ENCODE measurements at regions not wholly inside any gene's neighbourhood (a gene's known extent, or its start where the extent isn't known, plus 50 kb on each side); places are given as distances from the start of the nearest gene placed in this dataset.

- Histone ChIP-seq H3K4me3 (ENCODE audit: low read depth, low read length) (no peak overlapping the region), H3K27ac (ENCODE audit: extremely low read depth, low read depth, low read length) (no peak overlapping the region), H3K9me3 (ENCODE audit: control insufficient read depth, insufficient read depth, low read depth, low read length) (no peaks in the 10 kb centered on the region), H3K4me1 (ENCODE audit: control insufficient read depth, insufficient read depth, low read length) (no peaks in the 10 kb centered on the region), H3K36me3 (ENCODE audit: control insufficient read depth in 2 of 2, insufficient read depth in 1 of 2, low read length in 2 of 2) (no peaks in the 10 kb centered on the region)
- peak; percentile 70; the same call in 1 of the 2 replicates for TF ChIP-seq ZNF660 (tag by site-specific recombination; IDR thresholded peaks at IDR 0.05)
- TF ChIP-seq ZNF654 (tag by site-specific recombination; IDR thresholded peaks at IDR 0.05; ENCODE audit: low read depth), result peak; percentile 69
- no peak for TF ChIP-seq ZNF623 (tag by site-specific recombination; IDR thresholded peaks at IDR 0.05)
- POLR2A ChIA-PET, result no interaction called here
- CTCF ChIA-PET, result interaction anchor here (0.5 to 1.2 kb wide), 8 partner anchors 30 to 615 kb away, joined by 3 to 5 read pairs (median 3); no protein-coding TSS in a partner anchor
Observed at GRCh38 chr13:91017031-91017668, 330.3 kb upstream of the MIR17HG start.

- H3K27ac ChIP-seq (ENCODE audit: extremely low read depth, low read depth, low read length), result no peak overlapping the region
- H3K36me3 ChIP-seq (ENCODE audit: control insufficient read depth in 2 of 2, insufficient read depth in 1 of 2, low read length in 2 of 2), result no peaks in the 10 kb centered on the region
- POLR2A ChIA-PET, result no interaction called here
- H3K4me1 ChIP-seq (ENCODE audit: control insufficient read depth, insufficient read depth, low read length), result no peaks in the 10 kb centered on the region
- no peaks in the 10 kb centered on the region for H3K9me3 ChIP-seq (ENCODE audit: control insufficient read depth, insufficient read depth, low read depth, low read length)
- CTCF ChIA-PET, result interaction anchor here (0.5 to 1.2 kb wide), 5 partner anchors 30 to 615 kb away, joined by 3 to 5 read pairs (median 3); no protein-coding TSS in a partner anchor
- TF ChIP-seq ZNF776 (tag by site-specific recombination; IDR thresholded peaks at IDR 0.05; ENCODE audit: borderline replicate concordance), result no peak
- TF ChIP-seq ZNF302 (tag by site-specific recombination; IDR thresholded peaks at IDR 0.05; ENCODE audit: low read depth), result no peak
- TF ChIP-seq, protein P1, sequence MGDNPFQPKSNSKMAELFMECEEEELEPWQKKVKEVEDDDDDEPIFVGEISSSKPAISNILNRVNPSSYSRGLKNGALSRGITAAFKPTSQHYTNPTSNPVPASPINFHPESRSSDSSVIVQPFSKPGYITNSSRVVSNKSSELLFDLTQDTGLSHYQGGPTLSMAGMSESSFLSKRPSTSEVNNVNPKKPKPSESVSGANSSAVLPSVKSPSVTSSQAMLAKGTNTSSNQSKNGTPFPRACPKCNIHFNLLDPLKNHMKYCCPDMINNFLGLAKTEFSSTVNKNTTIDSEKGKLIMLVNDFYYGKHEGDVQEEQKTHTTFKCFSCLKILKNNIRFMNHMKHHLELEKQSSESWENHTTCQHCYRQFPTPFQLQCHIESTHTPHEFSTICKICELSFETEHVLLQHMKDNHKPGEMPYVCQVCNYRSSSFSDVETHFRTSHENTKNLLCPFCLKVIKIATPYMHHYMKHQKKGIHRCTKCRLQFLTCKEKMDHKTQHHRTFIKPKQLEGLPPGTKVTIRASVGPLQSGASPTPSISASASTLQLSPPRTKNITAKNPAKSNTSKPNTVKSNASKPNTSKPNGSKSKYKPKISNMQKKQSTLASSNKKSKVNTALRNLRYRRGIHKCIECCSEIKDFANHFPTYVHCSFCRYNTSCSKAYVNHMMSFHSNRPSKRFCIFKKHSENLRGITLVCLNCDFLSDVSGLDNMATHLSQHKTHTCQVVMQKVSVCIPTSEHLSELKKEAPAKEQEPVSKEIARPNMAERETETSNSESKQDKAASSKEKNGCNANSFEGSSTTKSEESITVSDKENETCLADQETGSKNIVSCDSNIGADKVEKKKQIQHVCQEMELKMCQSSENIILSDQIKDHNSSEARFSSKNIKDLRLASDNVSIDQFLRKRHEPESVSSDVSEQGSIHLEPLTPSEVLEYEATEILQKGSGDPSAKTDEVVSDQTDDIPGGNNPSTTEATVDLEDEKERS (tag by site-specific recombination; IDR thresholded peaks at IDR 0.05), result no peak
- TF ChIP-seq ZNF513 (tag by site-specific recombination; IDR thresholded peaks at IDR 0.05), result no peak
- peak; percentile 47 for TF ChIP-seq TRIM28 (IDR thresholded peaks at IDR 0.05; ENCODE audit: borderline replicate concordance, low read length)
- TF ChIP-seq ZNF677 (tag by site-specific recombination; IDR thresholded peaks at IDR 0.05), result no peak
- H3K4me3 ChIP-seq (ENCODE audit: low read depth, low read length), result no peak overlapping the region
Observed at GRCh38 chr13:91017669-91018053, 329.8 kb upstream of the MIR17HG start.

GRCh38 chr13:91020461-91021034 lies 326.9 kb upstream of the MIR17HG start:
- Histone ChIP-seq H3K27ac (ENCODE audit: extremely low read depth, low read depth, low read length) (no peak overlapping the region), H3K4me1 (ENCODE audit: control insufficient read depth, insufficient read depth, low read length) (no peaks in the 10 kb centered on the region), H3K4me3 (ENCODE audit: low read depth, low read length) (no peak overlapping the region), H3K36me3 (ENCODE audit: control insufficient read depth in 2 of 2, insufficient read depth in 1 of 2, low read length in 2 of 2) (no peaks in the 10 kb centered on the region), H3K9me3 (ENCODE audit: control insufficient read depth, insufficient read depth, low read depth, low read length) (no peaks in the 10 kb centered on the region)
- POLR2A ChIA-PET, result no interaction called here
- CTCF ChIA-PET, result interaction anchor here (0.9 kb wide), 1 partner anchor 10 kb away, joined by 8 read pairs; no protein-coding TSS in a partner anchor
- TF ChIP-seq ZFP69B (tag by site-specific recombination; IDR thresholded peaks at IDR 0.05), result no peak
- TF ChIP-seq PRDM6 (tag by site-specific recombination; IDR thresholded peaks at IDR 0.05), result no peak
- no peak for TF ChIP-seq ZNF571 (tag by site-specific recombination; IDR thresholded peaks at IDR 0.05)
- no peak for TF ChIP-seq ZNF112 (tag by site-specific recombination; IDR thresholded peaks at IDR 0.05)
- TF ChIP-seq ZNF426 (tag by site-specific recombination; IDR thresholded peaks at IDR 0.05), result no peak
- TF ChIP-seq ATF2 (tag by site-specific recombination; IDR thresholded peaks at IDR 0.05; ENCODE audit: low read depth), result no peak
- TF ChIP-seq, protein P2, sequence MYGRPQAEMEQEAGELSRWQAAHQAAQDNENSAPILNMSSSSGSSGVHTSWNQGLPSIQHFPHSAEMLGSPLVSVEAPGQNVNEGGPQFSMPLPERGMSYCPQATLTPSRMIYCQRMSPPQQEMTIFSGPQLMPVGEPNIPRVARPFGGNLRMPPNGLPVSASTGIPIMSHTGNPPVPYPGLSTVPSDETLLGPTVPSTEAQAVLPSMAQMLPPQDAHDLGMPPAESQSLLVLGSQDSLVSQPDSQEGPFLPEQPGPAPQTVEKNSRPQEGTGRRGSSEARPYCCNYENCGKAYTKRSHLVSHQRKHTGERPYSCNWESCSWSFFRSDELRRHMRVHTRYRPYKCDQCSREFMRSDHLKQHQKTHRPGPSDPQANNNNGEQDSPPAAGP (tag by site-specific recombination; IDR thresholded peaks at IDR 0.05), result no peak
- TF ChIP-seq ZBTB44 (tag by site-specific recombination; IDR thresholded peaks at IDR 0.05), result no peak
- TF ChIP-seq GLIS1 (tag by site-specific recombination; IDR thresholded peaks at IDR 0.05), result no peak
- no peak for TF ChIP-seq ZSCAN23 (tag by site-specific recombination; IDR thresholded peaks at IDR 0.05)

All from HEK293 (cell line).